PC-3 (cell line): ENCODE measurements at regions not wholly inside any gene's neighbourhood (a gene's known extent, or its start where the extent isn't known, plus 50 kb on each side); places are given as distances from the start of the nearest gene placed in this dataset.

Source experiments
- ATAC-seq: fragments of 200-7000 bp; cut with Tn5 transposase; 2 replicates; pipeline ENCODE4 v1.9.1; 2020; ENCODE audit warnings: mild to moderate bottlenecking, moderate library complexity
- BruUV-seq: library from RNA; stranded (reverse); fragments of 400-500 nt; replicated peaks from 2 replicates; lab custom pipeline; 2021; lab: Mats Ljungman, UMichigan
- CTCF ChIA-PET: fragments of 300-600 bp; sonication (Branson Sonifier 250); formaldehyde crosslinking; loops from one replicate; lab custom pipeline; 2022; ENCODE audit warnings: antibody characterized with exemption; lab: Charles Lee
- POLR2A ChIA-PET: fragments of 300-600 bp; sonication (Branson Sonifier 250); formaldehyde crosslinking; loops from one replicate; lab custom pipeline; 2022; ENCODE audit warnings: antibody characterized with exemption; ENCODE audit not compliant: unreplicated experiment; lab: Charles Lee
- DNase-seq: peaks from one replicate; pipeline ENCODE4 v3.0.0-alpha.2; 2015
- H2AFZ ChIP-seq: fragments of 300-600 bp; sonication (generic); 2 replicates; pipeline ENCODE4 v1.6.0; 2016; ENCODE audit warnings: antibody characterized with exemption, low read length
- H3F3A ChIP-seq: fragments of 300-600 bp; sonication (generic); one replicate; pipeline ENCODE4 v1.6.0; 2017; ENCODE audit warnings: antibody characterized with exemption, low read length, control low read depth, mild to moderate bottlenecking; ENCODE audit not compliant: unreplicated experiment
- H3K27ac ChIP-seq: fragments of 300-600 bp; sonication (generic); 2 replicates; pipeline ENCODE4 v1.5.1; 2016; ENCODE audit warnings: mild to moderate bottlenecking, low read length
- H3K27me3 ChIP-seq: fragments of 300-600 bp; sonication (generic); 2 replicates; pipeline ENCODE4 v1.6.1; 2016; ENCODE audit warnings: low read length, mixed read lengths
- H3K36me3 ChIP-seq: fragments of 300-600 bp; sonication (generic); 2 replicates; pipeline ENCODE4 v1.6.1; 2016; ENCODE audit warnings: low read depth, mixed run types, low read length, mixed read lengths
- H3K4me1 ChIP-seq: fragments of 300-600 bp; sonication (generic); 2 replicates; pipeline ENCODE4 v1.5.1; 2016; ENCODE audit warnings: low read length; ENCODE audit not compliant: insufficient read depth
- H3K4me2 ChIP-seq: fragments of 300-600 bp; sonication (generic); 2 replicates; pipeline ENCODE4 v1.6.0; 2016; ENCODE audit warnings: low read length
- H3K4me3 ChIP-seq: fragments of 300-600 bp; sonication (generic); 2 replicates; pipeline ENCODE4 v1.5.1; 2016; ENCODE audit warnings: mild to moderate bottlenecking, low read length, mixed read lengths
- H3K79me2 ChIP-seq: fragments of 300-600 bp; sonication (generic); 2 replicates; pipeline ENCODE4 v1.6.1; 2017; ENCODE audit warnings: low read length, mixed read lengths
- H3K9ac ChIP-seq: fragments of 300-600 bp; sonication (generic); 2 replicates; pipeline ENCODE4 v1.6.0; 2016; ENCODE audit warnings: mild to moderate bottlenecking, low read length
- H3K9me2 ChIP-seq: fragments of 300-600 bp; sonication (generic); replicated peaks from 2 replicates; pipeline ENCODE4 v1.6.1; 2016; ENCODE audit warnings: mixed run types, low read length, mixed read lengths
- H3K9me3 ChIP-seq: fragments of 300-600 bp; sonication (generic); 2 replicates; pipeline ENCODE4 v1.6.1; 2016; ENCODE audit warnings: low read length, mixed read lengths
- H4K20me1 ChIP-seq: fragments of 300-600 bp; sonication (generic); 2 replicates; pipeline ENCODE4 v1.6.1; 2016; ENCODE audit warnings: low read length, mixed read lengths
- EZH2 ChIP-seq: fragments of 300-600 bp; sonication (generic); IDR thresholded peaks from one replicate; pipeline ENCODE4 v1.6.1; 2017; ENCODE audit warnings: antibody characterized with exemption, mild to moderate bottlenecking, low read length; ENCODE audit not compliant: unreplicated experiment
- EZH2phosphoT487 ChIP-seq: fragments of 300-600 bp; sonication (generic); IDR thresholded peaks from 2 replicates; pipeline ENCODE4 v1.6.1; 2018; ENCODE audit warnings: mild to moderate bottlenecking, antibody characterized with exemption, low read length, borderline replicate concordance
- intact Hi-C: fragments of 100-400 bp; cut with micrococcal nuclease; formaldehyde crosslinking; loops from 2 replicates; pipeline ENCODE4 v1.9.0; 2023
- TF ChIP-seq, protein P1 (sequence below): fragments of 300-600 bp; sonication (generic); conservative IDR thresholded peaks from 2 replicates; pipeline ENCODE4 v1.5.1; 2017; ENCODE audit warnings: antibody characterized with exemption, low read depth, mild to moderate bottlenecking, low read length

DNA sequence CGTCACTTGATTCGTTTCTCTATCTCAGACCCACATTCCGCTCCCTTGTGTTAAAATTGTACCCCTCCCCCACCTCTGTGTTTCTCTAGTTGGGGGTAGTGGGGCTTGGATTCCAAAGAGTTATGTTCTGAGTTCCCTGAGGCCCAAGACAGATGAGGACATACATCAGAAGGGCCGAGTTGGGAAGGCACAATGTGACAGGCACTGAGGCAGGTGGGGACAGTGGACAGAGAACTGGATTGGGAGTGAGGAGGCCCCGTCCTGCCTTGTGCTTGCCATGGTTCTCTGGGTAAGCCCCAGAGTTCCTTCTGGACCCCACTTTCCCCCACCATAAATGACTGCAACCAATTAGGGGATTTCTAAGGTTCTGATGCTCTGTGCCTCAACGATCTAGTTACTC, 80.5 kb upstream of the ETV3 start:
- peaks cover 56% of the 10 kb centered on the region for H3K27me3 ChIP-seq
- intact Hi-C loops = no loop called here

DNA sequence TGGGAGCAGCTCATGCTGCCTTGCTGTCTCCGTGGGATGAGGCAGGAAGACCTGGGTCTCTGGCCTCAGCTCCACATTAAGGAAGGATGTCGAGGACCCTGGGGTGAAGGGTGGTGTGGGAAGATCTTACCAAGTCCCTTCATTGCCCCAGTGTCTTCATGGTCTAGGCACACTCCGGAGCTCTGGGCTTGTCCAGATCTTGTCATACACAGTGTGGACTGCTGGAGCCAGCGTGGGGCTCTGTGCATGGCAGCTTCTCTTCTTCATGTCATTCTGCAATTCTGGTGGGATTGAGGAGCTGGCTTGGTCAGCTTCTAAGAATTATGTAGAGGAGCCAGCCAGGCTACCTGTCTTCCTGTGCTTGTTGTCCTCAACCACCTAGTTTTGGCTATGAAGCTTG, 79.3 kb upstream of the ETV3 start:
- no peak for DNase-seq
- no peaks in the 10 kb centered on the region for H4K20me1 ChIP-seq
- no peaks in the 10 kb centered on the region for H3K79me2 ChIP-seq
- intact Hi-C loops = no loop called here
- BruUV-seq = no TSS peak
- H3K9me2 ChIP-seq = no peaks in the 10 kb centered on the region
- no peak overlapping the region for H3K4me2 ChIP-seq
- H3K36me3 ChIP-seq = no peaks in the 10 kb centered on the region
- H3K4me3 ChIP-seq = no peak overlapping the region
- no peaks in the 10 kb centered on the region for H3K9me3 ChIP-seq
- ATAC-seq = no peak
- CTCF ChIA-PET = no interaction called here
- H3K27ac ChIP-seq = no peak overlapping the region
- H3F3A ChIP-seq = no peaks in the 10 kb centered on the region
- H3K9ac ChIP-seq = no peak overlapping the region
- no peak overlapping the region for H2AFZ ChIP-seq
- POLR2A ChIA-PET = no interaction called here
- H3K27me3 ChIP-seq = peaks cover 54% of the 10 kb centered on the region
- no peaks in the 10 kb centered on the region for H3K4me1 ChIP-seq
- TF ChIP-seq EZH2 (no peak), EZH2phosphoT487 (no peak)
- TF ChIP-seq, protein P1, sequence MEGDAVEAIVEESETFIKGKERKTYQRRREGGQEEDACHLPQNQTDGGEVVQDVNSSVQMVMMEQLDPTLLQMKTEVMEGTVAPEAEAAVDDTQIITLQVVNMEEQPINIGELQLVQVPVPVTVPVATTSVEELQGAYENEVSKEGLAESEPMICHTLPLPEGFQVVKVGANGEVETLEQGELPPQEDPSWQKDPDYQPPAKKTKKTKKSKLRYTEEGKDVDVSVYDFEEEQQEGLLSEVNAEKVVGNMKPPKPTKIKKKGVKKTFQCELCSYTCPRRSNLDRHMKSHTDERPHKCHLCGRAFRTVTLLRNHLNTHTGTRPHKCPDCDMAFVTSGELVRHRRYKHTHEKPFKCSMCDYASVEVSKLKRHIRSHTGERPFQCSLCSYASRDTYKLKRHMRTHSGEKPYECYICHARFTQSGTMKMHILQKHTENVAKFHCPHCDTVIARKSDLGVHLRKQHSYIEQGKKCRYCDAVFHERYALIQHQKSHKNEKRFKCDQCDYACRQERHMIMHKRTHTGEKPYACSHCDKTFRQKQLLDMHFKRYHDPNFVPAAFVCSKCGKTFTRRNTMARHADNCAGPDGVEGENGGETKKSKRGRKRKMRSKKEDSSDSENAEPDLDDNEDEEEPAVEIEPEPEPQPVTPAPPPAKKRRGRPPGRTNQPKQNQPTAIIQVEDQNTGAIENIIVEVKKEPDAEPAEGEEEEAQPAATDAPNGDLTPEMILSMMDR = no peak

More for the DNA sequence above, 80.5 kb upstream of the ETV3 start:
- no peak overlapping the region for H3K4me2 ChIP-seq
- ATAC-seq (no peak), DNase-seq (no peak)
- TF ChIP-seq, protein P1 = no peak
- TF ChIP-seq EZH2 (no peak), EZH2phosphoT487 (no peak)
- ChIA-PET CTCF (no interaction called here), POLR2A (no interaction called here)
- no peak overlapping the region for H3K27ac ChIP-seq
- H2AFZ ChIP-seq = no peak overlapping the region
- H3K79me2 ChIP-seq = no peaks in the 10 kb centered on the region
- no peaks in the 10 kb centered on the region for H4K20me1 ChIP-seq
- no peaks in the 10 kb centered on the region for H3K36me3 ChIP-seq
- H3K9me2 ChIP-seq = no peaks in the 10 kb centered on the region
- H3K9ac ChIP-seq = no peak overlapping the region
- no peaks in the 10 kb centered on the region for H3F3A ChIP-seq
- BruUV-seq = no TSS peak
- no peaks in the 10 kb centered on the region for H3K4me1 ChIP-seq
- no peak overlapping the region for H3K4me3 ChIP-seq
- H3K9me3 ChIP-seq = no peaks in the 10 kb centered on the region

DNA sequence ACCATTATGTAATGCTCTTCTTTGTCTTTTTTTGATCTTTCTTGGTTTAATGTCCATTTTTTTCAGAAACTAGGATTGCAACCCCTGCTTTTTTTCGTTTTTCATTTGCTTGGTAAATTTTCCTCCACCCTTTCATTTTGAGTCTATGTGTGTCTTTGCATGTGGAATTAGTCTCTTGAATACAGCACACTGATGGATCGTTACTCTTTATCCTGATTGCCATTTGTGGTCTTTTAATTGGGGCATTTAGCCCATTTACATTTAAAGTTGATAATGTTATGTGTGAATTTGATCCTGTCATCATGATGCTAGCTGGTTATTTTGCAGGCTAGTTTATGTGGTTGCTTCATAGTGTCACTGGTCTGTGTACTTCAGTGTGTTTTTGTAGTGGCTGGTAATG, 75.6 kb upstream of the ETV3 start:
- Histone ChIP-seq H3K79me2 (no peaks in the 10 kb centered on the region), H2AFZ (no peak overlapping the region), H3K4me1 (no peaks in the 10 kb centered on the region), H3K36me3 (no peaks in the 10 kb centered on the region), H3K9ac (no peak overlapping the region), H3K4me3 (no peak overlapping the region), H3K27ac (no peak overlapping the region), H3K9me2 (no peaks in the 10 kb centered on the region), H3K4me2 (no peak overlapping the region), H3K27me3 (peaks cover 43% of the 10 kb centered on the region), H4K20me1 (no peaks in the 10 kb centered on the region), H3F3A (no peaks in the 10 kb centered on the region), H3K9me3 (no peaks in the 10 kb centered on the region)
- TF ChIP-seq EZH2 = no peak
- no peak for TF ChIP-seq EZH2phosphoT487
- TF ChIP-seq, protein P1 = no peak
- intact Hi-C loops = no loop called here
- no TSS peak for BruUV-seq
- DNase-seq = no peak
- CTCF ChIA-PET = no interaction called here
- POLR2A ChIA-PET = no interaction called here
- ATAC-seq = no peak
